ENCODE measurements at regions not wholly inside any gene's neighbourhood (a gene's known extent, or its start where the extent isn't known, plus 50 kb on each side); places are given as distances from the start of the nearest gene placed in this dataset.

GRCh38 chr12:28830491-28830890 lies 318.6 kb upstream of the FAR2 start:
- ChIA-PET POLR2A (no interaction called here), CTCF (no interaction called here)
- no peak overlapping the region for H3K4me3 Mint-ChIP-seq
- intact Hi-C loops (cut with micrococcal nuclease): no loop called here
- no peaks in the 10 kb centered on the region for H3K9me3 Mint-ChIP-seq
- ATAC-seq: no peak
- TF ChIP-seq CTCF (IDR thresholded peaks at IDR 0.05): no peak
- H3K27ac Mint-ChIP-seq: no peak overlapping the region
- no peak for DNase-seq
- H3K4me1 Mint-ChIP-seq (ENCODE audit: low read depth): no peaks in the 10 kb centered on the region
- no peaks in the 10 kb centered on the region for H3K36me3 Mint-ChIP-seq (ENCODE audit: low read depth)
- H3K27me3 Mint-ChIP-seq: peaks cover 2% of the 10 kb centered on the region

- DNase-seq (no peak), ATAC-seq (no peak)
- Mint-ChIP-seq H3K36me3 (ENCODE audit: low read depth) (no peaks in the 10 kb centered on the region), H3K27me3 (no peaks in the 10 kb centered on the region), H3K27ac (no peak overlapping the region), H3K4me3 (no peak overlapping the region), H3K9me3 (peaks cover 1% of the 10 kb centered on the region), H3K4me1 (ENCODE audit: low read depth) (no peaks in the 10 kb centered on the region)
- ChIA-PET POLR2A (no interaction called here), CTCF (no interaction called here)
- no peak for TF ChIP-seq CTCF (IDR thresholded peaks at IDR 0.05)
- intact Hi-C loops (cut with micrococcal nuclease): no loop called here
Measured at GRCh38 chr12:28844718-28845117, 304.4 kb upstream of the FAR2 start.

GRCh38 chr12:28851781-28852180 lies 297.3 kb upstream of the FAR2 start:
- ChIA-PET CTCF (interaction anchor here (0.9 kb wide), 1 partner anchor 28 kb away, joined by 3 read pairs; no protein-coding TSS in a partner anchor), POLR2A (no interaction called here)
- ATAC-seq (no peak), DNase-seq (no peak)
- TF ChIP-seq CTCF (IDR thresholded peaks at IDR 0.05): no peak
- H3K27me3 Mint-ChIP-seq: no peaks in the 10 kb centered on the region
- H3K4me3 Mint-ChIP-seq: no peak overlapping the region
- no peaks in the 10 kb centered on the region for H3K9me3 Mint-ChIP-seq
- no peaks in the 10 kb centered on the region for H3K36me3 Mint-ChIP-seq (ENCODE audit: low read depth)
- intact Hi-C loops (cut with micrococcal nuclease): no loop called here
- no peak overlapping the region for H3K27ac Mint-ChIP-seq
- H3K4me1 Mint-ChIP-seq (ENCODE audit: low read depth): no peaks in the 10 kb centered on the region

GRCh38 chr12:28855761-28856310 lies 293.2 kb upstream of the FAR2 start:
- CTCF ChIA-PET: no interaction called here
- POLR2A ChIA-PET: no interaction called here
- Mint-ChIP-seq H3K36me3 (ENCODE audit: low read depth) (no peaks in the 10 kb centered on the region), H3K9me3 (no peaks in the 10 kb centered on the region), H3K27me3 (no peaks in the 10 kb centered on the region), H3K27ac (no peak overlapping the region), H3K4me1 (ENCODE audit: low read depth) (no peaks in the 10 kb centered on the region), H3K4me3 (no peak overlapping the region)
- intact Hi-C loops (cut with micrococcal nuclease): no loop called here
- TF ChIP-seq CTCF (IDR thresholded peaks at IDR 0.05): no peak
- ATAC-seq (no peak), DNase-seq (no peak)

GRCh38 chr12:28857369-28857768 lies 291.7 kb upstream of the FAR2 start:
- Mint-ChIP-seq H3K36me3 (ENCODE audit: low read depth) (no peaks in the 10 kb centered on the region), H3K4me3 (no peak overlapping the region), H3K27me3 (no peaks in the 10 kb centered on the region), H3K27ac (no peak overlapping the region), H3K9me3 (no peaks in the 10 kb centered on the region), H3K4me1 (ENCODE audit: low read depth) (no peaks in the 10 kb centered on the region)
- intact Hi-C loops (cut with micrococcal nuclease): no loop called here
- no peak for DNase-seq
- CTCF ChIA-PET: no interaction called here
- TF ChIP-seq CTCF (IDR thresholded peaks at IDR 0.05): no peak
- POLR2A ChIA-PET: no interaction called here
- no peak for ATAC-seq

Measured in activated CD8-positive, alpha-beta T cell treated with anti-CD3 and anti-CD28 coated beads for 36 hours (primary cell).